Ovary (tissue), 3 donors: ENCODE measurements at regions not wholly inside any gene's neighbourhood (a gene's known extent, or its start where the extent isn't known, plus 50 kb on each side); places are given as distances from the start of the nearest gene placed in this dataset.

Source experiments
- CTCF ChIP-seq, 3 donors: fragments of 450-650 bp in 2 of 3; fragments of 200-600 bp in 1 of 3; IDR thresholded peaks; one replicate each; pipeline versions ENCODE4 v1.5.1 to v1.8.0; 2016 to 2022; ENCODE audit warnings: antibody characterized with exemption in 3 of 3, mild to moderate bottlenecking in 1 of 3
- EP300 ChIP-seq: sonication (generic); formaldehyde crosslinking; IDR thresholded peaks from one replicate; pipeline ENCODE4 v1.6.1; 2017; ENCODE audit warnings: antibody characterized with exemption
- POLR2A ChIP-seq: fragments of 450-650 bp; IDR thresholded peaks from one replicate; pipeline ENCODE4 v1.6.1; 2017; ENCODE audit warnings: antibody characterized with exemption, mild to moderate bottlenecking, moderate library complexity
- donor health status: DM: no; HTN: no; CAD: no.

- TF ChIP-seq CTCF (IDR thresholded peaks at IDR 0.05) (no peak), POLR2A (no peak), EP300 (no peak)
Observed at GRCh38 chr2:184114439-184114838, 483.9 kb upstream of the ZNF804A start.
